Esophagus muscularis mucosa (tissue), 4 donors: ENCODE measurements at regions not wholly inside any gene's neighbourhood (a gene's known extent, or its start where the extent isn't known, plus 50 kb on each side); places are given as distances from the start of the nearest gene placed in this dataset.

ENCODE experiments used
- DNase-seq: peaks from one replicate; pipeline ENCODE4 v3.0.0-alpha.2; 2017; ENCODE audit errors: extremely low spot score
- H3K27ac ChIP-seq, 4 donors: fragments of 200-600 bp; sonication (generic); replicated peaks in 1 of 4; 1 replicate in 3 of 4; 2 replicates in 1 of 4; pipeline ENCODE4 v1.5.1; 2016 to 2019; ENCODE audit warnings: mild to moderate bottlenecking in 1 of 4
- H3K27me3 ChIP-seq, 4 donors: fragments of 200-600 bp; sonication (generic); one replicate each; pipeline versions ENCODE4 v1.5.1 to v1.6.0; 2016 to 2019
- H3K36me3 ChIP-seq, 4 donors: fragments of 200-600 bp; sonication (generic); one replicate each; pipeline ENCODE4 v1.5.1; 2016 to 2019
- H3K4me1 ChIP-seq, 4 donors: fragments of 200-600 bp; sonication (generic); one replicate each; pipeline ENCODE4 v1.5.1; 2016 to 2019
- H3K4me3 ChIP-seq, 4 donors: fragments of 200-600 bp; sonication (generic); 1 replicate in 2 of 4; 2 replicates in 2 of 4; pipeline ENCODE4 v1.5.1; 2016 to 2019; ENCODE audit warnings: mild to moderate bottlenecking in 4 of 4, moderate library complexity in 1 of 4
- H3K9me3 ChIP-seq, 4 donors: fragments of 200-600 bp; sonication (generic); 1 replicate in 3 of 4; 2 replicates in 1 of 4; pipeline ENCODE4 v1.5.1; 2016 to 2019
- CTCF ChIP-seq, 3 experiments: fragments of 200-600 bp in 2 of 3; fragments of 450-650 bp in 1 of 3; sonication (generic) in 2 of 3; IDR thresholded peaks; one replicate each; pipeline ENCODE4 v1.5.1; 2017 to 2019; ENCODE audit warnings: antibody characterized with exemption in 3 of 3, mild to moderate bottlenecking in 2 of 3, moderate library complexity in 1 of 3
- EP300 ChIP-seq: sonication (generic); formaldehyde crosslinking; IDR thresholded peaks from one replicate; pipeline ENCODE4 v1.6.1; 2017; ENCODE audit warnings: antibody characterized with exemption
- POLR2A ChIP-seq: fragments of 450-650 bp; IDR thresholded peaks from one replicate; pipeline ENCODE4 v1.6.1; 2017; ENCODE audit warnings: antibody characterized with exemption, moderate library complexity, mild to moderate bottlenecking, low read depth
- POLR2AphosphoS5 ChIP-seq, 2 donors: sonication (generic); formaldehyde crosslinking; IDR thresholded peaks; one replicate each; pipeline ENCODE4 v1.6.1; 2017; ENCODE audit warnings: antibody characterized with exemption in 2 of 2
- WGBS: methylation state at CpG from one replicate; pipeline ENCODE4 v1.1.5; 2018; 5-methylcytosine and 5-hydroxymethylcytosine counted together
- intact Hi-C: fragments of 100-400 bp; cut with DNase I; formaldehyde crosslinking; loops from one replicate; pipeline ENCODE4 v1.15.1; 2023

- Histone ChIP-seq H3K4me1 (peaks cover 0 to 17% (median 8%) of the 10 kb centered on the region in 4 donors), H3K4me3 (no peak overlapping the region), H3K36me3 (no peaks in the 10 kb centered on the region), H3K27ac (no peak overlapping the region), H3K9me3 (no peaks in the 10 kb centered on the region), H3K27me3 (no peaks in the 10 kb centered on the region)
- intact Hi-C loops, result no loop called here
- 70% methylated on average over 7 of the region's 7 CpGs for WGBS
- TF ChIP-seq EP300 (no peak), POLR2AphosphoS5 (IDR thresholded peaks at IDR 0.05) (no peak), POLR2A (no peak), CTCF (IDR thresholded peaks at IDR 0.05) (no peak)
- no peak for DNase-seq
These were observed 276.1 kb downstream of the PTBP2 start for GRCh38 chr1:96997717-96998116.

GRCh38 chr1:96998466-96998865 lies 276.9 kb downstream of the PTBP2 start:
- Histone ChIP-seq H3K4me3 (no peak overlapping the region), H3K36me3 (no peaks in the 10 kb centered on the region), H3K27ac (no peak overlapping the region), H3K9me3 (no peaks in the 10 kb centered on the region), H3K27me3 (no peaks in the 10 kb centered on the region), H3K4me1 (peaks cover 0 to 17% (median 8%) of the 10 kb centered on the region in 4 donors)
- TF ChIP-seq CTCF (IDR thresholded peaks at IDR 0.05) (no peak), POLR2AphosphoS5 (IDR thresholded peaks at IDR 0.05) (no peak), POLR2A (no peak), EP300 (no peak)
- 90% methylated on average over 3 of the region's 3 CpGs for WGBS
- DNase-seq, result no peak
- intact Hi-C loops, result no loop called here

- intact Hi-C loops, result no loop called here
- DNase-seq, result no peak
- no peak overlapping the region for H3K4me3 ChIP-seq
- H3K27ac ChIP-seq, result no peak overlapping the region
- peaks cover 0 to 17% (median 8%) of the 10 kb centered on the region in 4 donors for H3K4me1 ChIP-seq
- no peaks in the 10 kb centered on the region for H3K27me3 ChIP-seq
- no peaks in the 10 kb centered on the region for H3K36me3 ChIP-seq
- TF ChIP-seq CTCF (IDR thresholded peaks at IDR 0.05) (no peak), POLR2A (no peak)
- 81% methylated on average over 2 of the region's 2 CpGs for WGBS
- H3K9me3 ChIP-seq, result no peaks in the 10 kb centered on the region
These were observed 277.6 kb downstream of the PTBP2 start for GRCh38 chr1:96999191-96999590.

GRCh38 chr1:97004054-97004453 lies 282.5 kb downstream of the PTBP2 start:
- TF ChIP-seq CTCF (IDR thresholded peaks at IDR 0.05), result no peak
- TF ChIP-seq POLR2A, result no peak
- TF ChIP-seq EP300, result no peak
- TF ChIP-seq POLR2AphosphoS5 (IDR thresholded peaks at IDR 0.05), result no peak
- no peaks in the 10 kb centered on the region for H3K27me3 ChIP-seq
- no peaks in the 10 kb centered on the region for H3K36me3 ChIP-seq
- H3K9me3 ChIP-seq, result no peaks in the 10 kb centered on the region
- intact Hi-C loops, result no loop called here
- no peak for DNase-seq
- no peaks in the 10 kb centered on the region for H3K4me1 ChIP-seq
- H3K4me3 ChIP-seq, result no peak overlapping the region
- 84% methylated on average over 2 of the region's 2 CpGs for WGBS
- no peak overlapping the region for H3K27ac ChIP-seq

- no peaks in the 10 kb centered on the region for H3K27me3 ChIP-seq
- no peak for DNase-seq
- no peak overlapping the region for H3K4me3 ChIP-seq
- no peaks in the 10 kb centered on the region for H3K4me1 ChIP-seq
- H3K36me3 ChIP-seq, result no peaks in the 10 kb centered on the region
- WGBS, result 94% methylated on average over 4 of the region's 4 CpGs
- H3K9me3 ChIP-seq, result no peaks in the 10 kb centered on the region
- TF ChIP-seq POLR2A, result no peak
- no peak for TF ChIP-seq CTCF (IDR thresholded peaks at IDR 0.05)
- TF ChIP-seq EP300, result no peak
- no peak for TF ChIP-seq POLR2AphosphoS5 (IDR thresholded peaks at IDR 0.05)
- no peak overlapping the region for H3K27ac ChIP-seq
- intact Hi-C loops, result no loop called here
These were observed 283.2 kb downstream of the PTBP2 start for GRCh38 chr1:97004743-97005142.
